Neuronal stem cell (in vitro differentiated cells): ENCODE measurements at regions not wholly inside any gene's neighbourhood (a gene's known extent, or its start where the extent isn't known, plus 50 kb on each side); places are given as distances from the start of the nearest gene placed in this dataset.

Experiments
- DNase-seq: peaks from one replicate; pipeline ENCODE4 v3.0.0-alpha.2; 2013; ENCODE audit warnings: low spot score
- H2AFZ ChIP-seq: one replicate; pipeline ENCODE4 v1.6.1; 2013; ENCODE audit warnings: mild to moderate bottlenecking, low read length, inconsistent platforms
- H2AK5ac ChIP-seq: 2 replicates; pipeline ENCODE4 v1.6.1; 2013; ENCODE audit warnings: low read depth, mild to moderate bottlenecking, inconsistent platforms, low read length, moderate library complexity, mixed read lengths
- H2BK120ac ChIP-seq: 2 replicates; pipeline ENCODE4 v1.6.1; 2013; ENCODE audit warnings: low read depth, mild to moderate bottlenecking, inconsistent platforms, low read length, moderate library complexity, mixed read lengths
- H2BK12ac ChIP-seq: one replicate; pipeline ENCODE4 v1.6.1; 2013; ENCODE audit warnings: low read length, inconsistent platforms
- H2BK15ac ChIP-seq: 2 replicates; pipeline ENCODE4 v1.6.1; 2013; ENCODE audit warnings: mild to moderate bottlenecking, low read length, inconsistent platforms, mixed read lengths
- H2BK5ac ChIP-seq: one replicate; pipeline ENCODE4 v1.6.1; 2013; ENCODE audit warnings: inconsistent platforms, mild to moderate bottlenecking, low read length, moderate library complexity
- H3K14ac ChIP-seq: one replicate; pipeline ENCODE4 v1.6.1; 2013; ENCODE audit warnings: low read length, inconsistent platforms
- H3K18ac ChIP-seq: 2 replicates; pipeline ENCODE4 v1.6.1; 2013; ENCODE audit warnings: low read length, inconsistent platforms
- H3K23ac ChIP-seq: 2 replicates; pipeline ENCODE4 v1.6.1; 2013; ENCODE audit warnings: low read depth, mild to moderate bottlenecking, mixed read lengths, low read length, inconsistent platforms; ENCODE audit not compliant: poor library complexity
- H3K27ac ChIP-seq: replicated peaks from 3 replicates; pipeline ENCODE4 v1.5.1; 2013; ENCODE audit warnings: low read length, inconsistent platforms
- H3K27me3 ChIP-seq, 3 experiments: 2 replicates each; pipeline ENCODE4 v1.6.1; 2013; ENCODE audit warnings: low read length in 3 of 3, mild to moderate bottlenecking in 2 of 3, inconsistent platforms in 1 of 3, low read depth in 1 of 3, mixed read lengths in 1 of 3, moderate library complexity in 1 of 3; ENCODE audit not compliant: control insufficient read depth in 3 of 3, insufficient read depth in 3 of 3
- H3K36me3 ChIP-seq, 2 donors: replicated peaks in 1 of 2; 2 replicates each; pipeline ENCODE4 v1.6.1; 2013; ENCODE audit warnings: low read length in 2 of 2; ENCODE audit not compliant: control insufficient read depth in 2 of 2, insufficient read depth in 2 of 2
- H3K4ac ChIP-seq: 2 replicates; pipeline ENCODE4 v1.6.1; 2013; ENCODE audit warnings: inconsistent platforms, mild to moderate bottlenecking, low read length, moderate library complexity
- H3K4me1 ChIP-seq, 2 donors: 1 replicate in 1 of 2; 2 replicates in 1 of 2; pipeline ENCODE4 v1.6.1; 2013; ENCODE audit warnings: low read length in 2 of 2, low read depth in 1 of 2; ENCODE audit not compliant: control insufficient read depth in 2 of 2, insufficient read depth in 1 of 2
- H3K4me2 ChIP-seq: one replicate; pipeline ENCODE4 v1.6.1; 2013; ENCODE audit warnings: mild to moderate bottlenecking, low read length, inconsistent platforms; ENCODE audit not compliant: insufficient read depth, poor library complexity, severe bottlenecking
- H3K4me3 ChIP-seq, 2 donors: 2 replicates each; pipeline ENCODE4 v1.5.1; 2013; ENCODE audit warnings: low read length in 2 of 2, mild to moderate bottlenecking in 2 of 2, inconsistent platforms in 1 of 2, moderate library complexity in 1 of 2
- H3K79me1 ChIP-seq: one replicate; pipeline ENCODE4 v1.6.1; 2013; ENCODE audit warnings: low read depth, mild to moderate bottlenecking, inconsistent platforms, low read length, moderate library complexity
- H3K9ac ChIP-seq: one replicate; pipeline ENCODE4 v1.6.1; 2013; ENCODE audit warnings: mild to moderate bottlenecking, low read depth, low read length, inconsistent platforms; ENCODE audit not compliant: poor library complexity
- H3K9me3 ChIP-seq, 2 donors: replicated peaks in 1 of 2; 2 replicates each; pipeline versions ENCODE3 to v1.6.1; 2013; ENCODE audit warnings: low read length in 2 of 2, mild to moderate bottlenecking in 2 of 2, inconsistent platforms in 1 of 2, low read depth in 1 of 2, mixed read lengths in 1 of 2, moderate library complexity in 1 of 2; ENCODE audit not compliant: control insufficient read depth in 2 of 2, insufficient read depth in 1 of 2
- H4K8ac ChIP-seq: one replicate; pipeline ENCODE4 v1.6.1; 2013; ENCODE audit warnings: low read depth, mild to moderate bottlenecking, inconsistent platforms, low read length, moderate library complexity
- H4K91ac ChIP-seq: one replicate; pipeline ENCODE4 v1.6.1; 2013; ENCODE audit warnings: low read length, low read depth, mild to moderate bottlenecking, inconsistent platforms; ENCODE audit not compliant: poor library complexity
- WGBS, 2 donors: extraction: QIAGEN DNeasy Blood & Tissue Kit; methylation state at CpG; one replicate each; pipeline ENCODE4 v1.1.7; 2013; ENCODE audit warnings: missing lambda C conversion rate in 2 of 2, mixed read lengths in 1 of 2; ENCODE audit not compliant: insufficient read length in 2 of 2, insufficient replicate concordance in 1 of 2; ENCODE audit errors: extremely low coverage in 2 of 2; 5-methylcytosine and 5-hydroxymethylcytosine counted together

GRCh38 chr4:132328761-132329160 is 820.3 kb upstream of the PCDH10 start:
- no peak overlapping the region for H3K27ac ChIP-seq
- H3K4me3 ChIP-seq: no peak overlapping the region
- no peak overlapping the region for H3K18ac ChIP-seq
- WGBS, 2 donors: no CpG with 5 or more reads among the region's 1 CpG
- no peaks in the 10 kb centered on the region for H3K27me3 ChIP-seq
- H2BK15ac ChIP-seq: no peak overlapping the region
- H4K91ac ChIP-seq: no peak overlapping the region
- no peak overlapping the region for H2BK120ac ChIP-seq
- no peaks in the 10 kb centered on the region for H3K9me3 ChIP-seq
- H4K8ac ChIP-seq: no peak overlapping the region
- H3K4me2 ChIP-seq: no peak overlapping the region
- no peak for DNase-seq
- H3K4me1 ChIP-seq: no peaks in the 10 kb centered on the region
- H3K4ac ChIP-seq: no peak overlapping the region
- H2BK5ac ChIP-seq: no peak overlapping the region
- H2BK12ac ChIP-seq: no peak overlapping the region
- H3K23ac ChIP-seq: no peak overlapping the region
- H3K36me3 ChIP-seq: no peaks in the 10 kb centered on the region
- H3K9ac ChIP-seq: no peak overlapping the region
- H3K14ac ChIP-seq: no peak overlapping the region
- no peaks in the 10 kb centered on the region for H3K79me1 ChIP-seq
- no peak overlapping the region for H2AK5ac ChIP-seq
- no peak overlapping the region for H2AFZ ChIP-seq

- Histone ChIP-seq H3K9me3 (no peaks in the 10 kb centered on the region), H3K36me3 (no peaks in the 10 kb centered on the region), H3K14ac (no peak overlapping the region), H3K9ac (no peak overlapping the region), H2BK12ac (no peak overlapping the region), H2BK5ac (no peak overlapping the region), H3K27me3 (no peaks in the 10 kb centered on the region), H3K4ac (no peak overlapping the region), H4K8ac (no peak overlapping the region), H3K4me3 (no peak overlapping the region), H2AK5ac (no peak overlapping the region), H3K23ac (no peak overlapping the region), H3K18ac (no peak overlapping the region), H2AFZ (no peak overlapping the region), H3K79me1 (no peaks in the 10 kb centered on the region), H3K4me2 (no peak overlapping the region), H3K4me1 (no peaks in the 10 kb centered on the region), H3K27ac (no peak overlapping the region), H2BK15ac (no peak overlapping the region), H4K91ac (no peak overlapping the region), H2BK120ac (no peak overlapping the region)
- WGBS, 2 donors: no CpG with 5 or more reads among the region's 2 CpGs
- DNase-seq: no peak
These were observed 818.1 kb upstream of the PCDH10 start for GRCh38 chr4:132330994-132331393.

GRCh38 chr4:132332932-132333723 is 816.0 kb upstream of the PCDH10 start:
- no CpG with 5 or more reads among the region's 1 CpG for WGBS, 2 donors
- no peak overlapping the region for H2AK5ac ChIP-seq
- no peak overlapping the region for H3K18ac ChIP-seq
- no peak overlapping the region for H3K14ac ChIP-seq
- no peaks in the 10 kb centered on the region for H3K9me3 ChIP-seq
- no peak overlapping the region for H2BK5ac ChIP-seq
- no peak overlapping the region for H4K8ac ChIP-seq
- H3K79me1 ChIP-seq: no peaks in the 10 kb centered on the region
- no peak overlapping the region for H3K9ac ChIP-seq
- no peak overlapping the region for H4K91ac ChIP-seq
- no peak overlapping the region for H2BK120ac ChIP-seq
- DNase-seq: no peak
- no peaks in the 10 kb centered on the region for H3K36me3 ChIP-seq
- H2AFZ ChIP-seq: no peak overlapping the region
- H3K4me2 ChIP-seq: no peak overlapping the region
- no peak overlapping the region for H3K23ac ChIP-seq
- H3K4ac ChIP-seq: no peak overlapping the region
- no peaks in the 10 kb centered on the region for H3K4me1 ChIP-seq
- no peak overlapping the region for H3K27ac ChIP-seq
- H3K4me3 ChIP-seq: no peak overlapping the region
- H3K27me3 ChIP-seq: no peaks in the 10 kb centered on the region
- H2BK15ac ChIP-seq: no peak overlapping the region
- no peak overlapping the region for H2BK12ac ChIP-seq

GRCh38 chr4:132333724-132334047 is 815.4 kb upstream of the PCDH10 start:
- Histone ChIP-seq H3K4me2 (no peak overlapping the region), H3K4ac (no peak overlapping the region), H2BK12ac (no peak overlapping the region), H4K91ac (no peak overlapping the region), H3K9me3 (no peaks in the 10 kb centered on the region), H3K27me3 (no peaks in the 10 kb centered on the region), H3K4me3 (no peak overlapping the region), H3K9ac (no peak overlapping the region), H2BK5ac (no peak overlapping the region), H3K14ac (no peak overlapping the region), H3K36me3 (no peaks in the 10 kb centered on the region), H3K4me1 (no peaks in the 10 kb centered on the region), H2BK120ac (no peak overlapping the region), H3K79me1 (no peaks in the 10 kb centered on the region), H2BK15ac (no peak overlapping the region), H3K23ac (no peak overlapping the region), H2AK5ac (no peak overlapping the region), H4K8ac (no peak overlapping the region), H3K27ac (no peak overlapping the region), H3K18ac (no peak overlapping the region), H2AFZ (no peak overlapping the region)
- WGBS, 2 donors: no CpG with 5 or more reads among the region's 1 CpG
- no peak for DNase-seq
